ENCODE measurements at regions not wholly inside any gene's neighbourhood (a gene's known extent, or its start where the extent isn't known, plus 50 kb on each side); places are given as distances from the start of the nearest gene placed in this dataset.
A peak's percentile ranks its signal among the peaks of the same experiment; 100 is the strongest.

DNA sequence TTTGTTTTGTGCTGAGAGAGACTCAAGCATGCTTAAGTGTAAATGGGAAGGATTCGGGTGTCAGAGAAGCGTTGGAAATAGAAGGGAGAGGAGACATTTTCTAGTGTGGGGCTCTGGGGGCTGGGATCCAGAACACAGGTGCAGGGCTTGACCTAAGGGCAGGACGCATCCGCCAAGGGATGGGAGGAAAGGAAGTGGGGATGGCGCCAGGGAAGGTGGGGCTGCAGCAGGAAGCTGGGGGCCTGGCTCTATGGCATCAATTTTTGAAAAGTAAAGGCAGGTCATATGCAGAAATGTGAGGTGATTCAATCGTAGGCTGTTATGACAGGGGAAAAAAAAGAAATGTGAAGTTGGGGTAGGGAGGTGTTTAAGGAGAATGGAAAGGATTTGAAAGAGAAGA is 143.2 kb upstream of the SERTAD2 start:
- ATAC-seq (ENCODE audit: low read depth) (no peak), DNase-seq (no peak)
- H2AFZ ChIP-seq (replicated peaks; ENCODE audit: low read length, poor library complexity), result no peak overlapping the region
- H3K14ac ChIP-seq (replicated peaks; ENCODE audit: low read depth, low read length), result no peak overlapping the region
- H3K4me2 ChIP-seq (ENCODE audit: low read depth, low read length), result no peak overlapping the region
- ChIA-PET CTCF (interaction anchor here (1.6 kb wide), 1 partner anchor 46 kb away, joined by 3 read pairs; no protein-coding TSS in a partner anchor), POLR2A (ENCODE audit: unreplicated experiment) (no interaction called here)
- H3K27ac ChIP-seq (ENCODE audit: insufficient read depth, low read length), result no peak overlapping the region
- H3K36me3 ChIP-seq (ENCODE audit: control insufficient read depth, insufficient read depth, low read length), result no peaks in the 10 kb centered on the region
- dilution Hi-C loops (cut with HindIII; ENCODE audit: low sequenced_read_pairs, unreplicated experiment) (no loop called here), intact Hi-C loops (cut with micrococcal nuclease) (no loop called here), in situ Hi-C loops (cut with MboI; ENCODE audit: low sequenced_read_pairs) (no loop called here)
- no peak overlapping the region for H3K4me3 ChIP-seq (ENCODE audit: insufficient read depth, low read depth, low read length)
- H3K4me1 ChIP-seq (ENCODE audit: control insufficient read depth, insufficient read depth, low read length), result peaks cover 12% of the 10 kb centered on the region
- no peak overlapping the region for H2BK5ac ChIP-seq (ENCODE audit: low read depth, low read length, poor library complexity, severe bottlenecking)
- BruUV-seq (replicated peaks), result no TSS peak
- no peaks in the 10 kb centered on the region for H3K9me3 ChIP-seq (ENCODE audit: control insufficient read depth, insufficient read depth, low read length)
- H2BK15ac ChIP-seq (ENCODE audit: low read depth, low read length), result no peak overlapping the region
- peaks cover 5% of the 10 kb centered on the region for H3K27me3 ChIP-seq (ENCODE audit: control insufficient read depth, insufficient read depth, low read length)
- H3K4ac ChIP-seq (ENCODE audit: low read depth, low read length), result no peak overlapping the region
- H3K56ac ChIP-seq (ENCODE audit: extremely low read depth, insufficient read depth, low read length), result no peak overlapping the region
- TF ChIP-seq MAFK (IDR thresholded peaks at IDR 0.05; ENCODE audit: low read depth, low read length) (no peak), CHD1 (IDR thresholded peaks at IDR 0.05; ENCODE audit: low read depth, low read length) (no peak), MAZ (IDR thresholded peaks at IDR 0.05; ENCODE audit: borderline replicate concordance, low read depth, low read length) (no peak), POLR2A (IDR thresholded peaks at IDR 0.05; ENCODE audit: low read depth, low read length) (no peak), ELK1 (IDR thresholded peaks at IDR 0.05; ENCODE audit: borderline replicate concordance, low read depth, low read length) (no peak), CEBPB (IDR thresholded peaks at IDR 0.05; ENCODE audit: low read depth, low read length) (no peak), SMC3 (IDR thresholded peaks at IDR 0.05; ENCODE audit: low read depth, low read length) (no peak), BHLHE40 (IDR thresholded peaks at IDR 0.05; ENCODE audit: low read depth, low read length) (no peak), RFX5 (IDR thresholded peaks at IDR 0.05; ENCODE audit: low read depth, low read length) (no peak), RAD21 (IDR thresholded peaks at IDR 0.05; ENCODE audit: low read length) (no peak), MXI1 (IDR thresholded peaks at IDR 0.05; ENCODE audit: borderline replicate concordance, low read depth, low read length) (no peak), RCOR1 (IDR thresholded peaks at IDR 0.05; ENCODE audit: insufficient replicate concordance, low read length) (no peak), NFE2L2 (IDR thresholded peaks at IDR 0.05; ENCODE audit: low read depth, low read length) (no peak)
- TF ChIP-seq, protein P1, sequence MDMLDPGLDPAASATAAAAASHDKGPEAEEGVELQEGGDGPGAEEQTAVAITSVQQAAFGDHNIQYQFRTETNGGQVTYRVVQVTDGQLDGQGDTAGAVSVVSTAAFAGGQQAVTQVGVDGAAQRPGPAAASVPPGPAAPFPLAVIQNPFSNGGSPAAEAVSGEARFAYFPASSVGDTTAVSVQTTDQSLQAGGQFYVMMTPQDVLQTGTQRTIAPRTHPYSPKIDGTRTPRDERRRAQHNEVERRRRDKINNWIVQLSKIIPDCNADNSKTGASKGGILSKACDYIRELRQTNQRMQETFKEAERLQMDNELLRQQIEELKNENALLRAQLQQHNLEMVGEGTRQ (IDR thresholded peaks at IDR 0.05; ENCODE audit: low read depth, low read length), result no peak
- TF ChIP-seq, protein P2, sequence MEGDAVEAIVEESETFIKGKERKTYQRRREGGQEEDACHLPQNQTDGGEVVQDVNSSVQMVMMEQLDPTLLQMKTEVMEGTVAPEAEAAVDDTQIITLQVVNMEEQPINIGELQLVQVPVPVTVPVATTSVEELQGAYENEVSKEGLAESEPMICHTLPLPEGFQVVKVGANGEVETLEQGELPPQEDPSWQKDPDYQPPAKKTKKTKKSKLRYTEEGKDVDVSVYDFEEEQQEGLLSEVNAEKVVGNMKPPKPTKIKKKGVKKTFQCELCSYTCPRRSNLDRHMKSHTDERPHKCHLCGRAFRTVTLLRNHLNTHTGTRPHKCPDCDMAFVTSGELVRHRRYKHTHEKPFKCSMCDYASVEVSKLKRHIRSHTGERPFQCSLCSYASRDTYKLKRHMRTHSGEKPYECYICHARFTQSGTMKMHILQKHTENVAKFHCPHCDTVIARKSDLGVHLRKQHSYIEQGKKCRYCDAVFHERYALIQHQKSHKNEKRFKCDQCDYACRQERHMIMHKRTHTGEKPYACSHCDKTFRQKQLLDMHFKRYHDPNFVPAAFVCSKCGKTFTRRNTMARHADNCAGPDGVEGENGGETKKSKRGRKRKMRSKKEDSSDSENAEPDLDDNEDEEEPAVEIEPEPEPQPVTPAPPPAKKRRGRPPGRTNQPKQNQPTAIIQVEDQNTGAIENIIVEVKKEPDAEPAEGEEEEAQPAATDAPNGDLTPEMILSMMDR (conservative IDR thresholded peaks at IDR 0.05; ENCODE audit: low read depth, low read length), result no peak
- H2BK120ac ChIP-seq (ENCODE audit: low read depth, low read length), result no peak overlapping the region
- H2BK20ac ChIP-seq (ENCODE audit: low read depth, low read length), result peak overlapping the region; percentile 30; the same call in 1 of the 2 replicates
- H4K91ac ChIP-seq (ENCODE audit: insufficient read depth, low read depth, low read length), result no peak overlapping the region
- H4K5ac ChIP-seq (ENCODE audit: low read depth, low read length), result no peak overlapping the region
- peak overlapping the region; percentile 71; the same call in 1 of the 2 replicates for H2AK5ac ChIP-seq (ENCODE audit: low read depth, low read length)
- H4K8ac ChIP-seq (ENCODE audit: low read depth in 2 of 2, low read length in 2 of 2), result no peak overlapping the region
- WGBS, 2 experiments (ENCODE audit: extremely low coverage in 2 of 2, insufficient read length in 1 of 2), result 93% methylated on average over 6 of the region's 6 CpGs; no CpG with 5 or more reads in 1 of the 2 experiments
- no peak overlapping the region for H3K9ac ChIP-seq (ENCODE audit: low read depth, low read length)
- H3K9me1 ChIP-seq (ENCODE audit: insufficient read depth, low read length), result peaks cover 3% of the 10 kb centered on the region; the same call in 1 of the 2 replicates
- no peaks in the 10 kb centered on the region for H4K20me1 ChIP-seq (ENCODE audit: insufficient read depth, low read length)
- no peaks in the 10 kb centered on the region for H3K79me1 ChIP-seq (ENCODE audit: low read depth in 1 of 2, low read length in 2 of 2)
- H2AK9ac ChIP-seq (replicated peaks; ENCODE audit: low read depth, low read length, poor library complexity), result no peak overlapping the region
- H3K18ac ChIP-seq (ENCODE audit: low read depth, low read length), result no peak overlapping the region
- no peak overlapping the region for H3K23ac ChIP-seq (ENCODE audit: low read depth, low read length)

All from IMR-90 (cell line).